ENCODE measurements at regions not wholly inside any gene's neighbourhood (a gene's known extent, or its start where the extent isn't known, plus 50 kb on each side); places are given as distances from the start of the nearest gene placed in this dataset.

GRCh38 chr7:22890773-22891172, 68.1 kb upstream of the TOMM7 start:
- TF ChIP-seq CTCF (IDR thresholded peaks at IDR 0.05), result no peak
- TF ChIP-seq EZH2 (IDR thresholded peaks at IDR 0.05; ENCODE audit: borderline replicate concordance, insufficient read depth, low read depth, low read length, poor library complexity, severe bottlenecking), result no peak

Data from B cell (primary cell).